Activated T-cell treated with anti-CD3 and anti-CD28 coated beads, Interleukin-2, amount 50 U/mL, for 24 hours (primary cell): ENCODE measurements at regions not wholly inside any gene's neighbourhood (a gene's known extent, or its start where the extent isn't known, plus 50 kb on each side); places are given as distances from the start of the nearest gene placed in this dataset.

Experiments used
- DNase-seq: peaks from one replicate; pipeline ENCODE4 v3.0.0-alpha.2; 2020
- H3K27ac Mint-ChIP-seq: 2 replicates; pipeline ENCODE4 v1.8.0; 2020; ENCODE audit warnings: mild to moderate bottlenecking, mixed read lengths
- H3K27me3 Mint-ChIP-seq: 2 replicates; pipeline ENCODE4 v1.8.0; 2020; ENCODE audit warnings: mixed read lengths
- H3K36me3 Mint-ChIP-seq: 2 replicates; pipeline ENCODE4 v1.8.0; 2020; ENCODE audit warnings: low read depth, mixed read lengths
- H3K4me1 Mint-ChIP-seq: 2 replicates; pipeline ENCODE4 v1.8.0; 2020; ENCODE audit warnings: low read depth, mixed read lengths
- H3K4me3 Mint-ChIP-seq: 2 replicates; pipeline ENCODE4 v1.8.0; 2020; ENCODE audit warnings: mild to moderate bottlenecking, moderate library complexity, mixed read lengths
- H3K9me3 Mint-ChIP-seq: 2 replicates; pipeline ENCODE4 v1.8.0; 2020; ENCODE audit warnings: mixed read lengths

DNA sequence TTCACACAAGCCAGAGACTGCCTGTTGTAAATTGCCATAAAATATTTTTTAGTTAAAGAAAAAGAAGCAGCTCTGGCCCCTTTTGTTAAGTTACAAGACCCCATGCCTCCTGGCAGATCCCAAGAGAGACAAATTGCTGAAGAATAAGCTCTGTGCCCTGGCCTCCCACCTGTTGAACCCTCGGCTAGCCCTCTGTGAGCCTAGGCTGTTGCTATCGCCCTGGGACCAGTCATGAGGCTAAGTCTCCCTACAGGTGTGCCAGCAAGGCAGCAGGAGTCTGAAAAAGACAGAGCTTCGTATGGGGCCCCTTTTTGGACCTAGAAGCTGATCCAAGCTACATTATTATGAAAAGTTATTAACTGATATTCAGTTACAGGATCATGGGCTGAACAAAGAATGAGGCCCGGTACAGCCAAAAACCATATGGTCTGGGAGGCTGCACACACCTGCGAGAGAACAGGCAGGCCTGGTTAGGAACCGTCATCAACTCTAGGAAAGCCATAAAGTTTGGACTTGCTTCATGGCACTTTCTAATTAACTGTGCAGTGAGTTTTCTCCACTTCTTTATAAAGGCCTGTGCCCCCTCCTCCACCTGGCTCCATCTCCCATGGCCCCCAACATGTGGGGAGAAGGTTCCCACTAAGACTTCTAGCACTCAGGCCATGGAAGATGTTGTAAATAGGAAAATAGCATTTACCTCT lies 384.7 kb downstream of the ENC1 start:
- no peak for DNase-seq
- H3K27me3 Mint-ChIP-seq: peaks cover 27% of the 10 kb centered on the region
- H3K27ac Mint-ChIP-seq: no peak overlapping the region
- H3K36me3 Mint-ChIP-seq: no peaks in the 10 kb centered on the region
- no peak overlapping the region for H3K4me3 Mint-ChIP-seq
- H3K9me3 Mint-ChIP-seq: no peaks in the 10 kb centered on the region
- H3K4me1 Mint-ChIP-seq: no peaks in the 10 kb centered on the region

- no peak for DNase-seq
- Mint-ChIP-seq H3K36me3 (no peaks in the 10 kb centered on the region), H3K4me3 (no peak overlapping the region), H3K9me3 (no peaks in the 10 kb centered on the region), H3K4me1 (no peaks in the 10 kb centered on the region), H3K27me3 (peaks cover 34% of the 10 kb centered on the region), H3K27ac (no peak overlapping the region)
Observed at GRCh38 chr5:74254257-74254656, 386.3 kb downstream of the ENC1 start.

DNA sequence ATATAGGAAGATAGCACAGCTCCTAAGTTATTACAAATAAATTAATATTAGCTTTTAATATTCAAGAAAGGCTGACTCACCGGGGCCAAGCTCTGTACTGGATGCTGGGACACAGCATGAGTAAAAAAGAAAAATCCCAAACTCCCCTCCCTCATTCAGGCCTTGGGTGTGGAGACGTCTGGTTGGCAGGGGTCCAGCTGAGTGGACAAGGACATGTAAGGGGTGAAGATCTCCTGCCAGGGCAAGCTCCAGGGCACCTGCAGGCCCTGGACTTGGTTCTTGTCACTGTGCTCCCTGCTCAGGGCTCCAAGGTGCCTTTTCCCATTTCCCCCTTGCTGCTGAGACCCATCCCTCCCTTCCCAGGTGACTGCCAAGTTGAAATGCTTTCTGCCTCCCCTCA lies 388.5 kb downstream of the ENC1 start:
- H3K36me3 Mint-ChIP-seq: no peaks in the 10 kb centered on the region
- no peak overlapping the region for H3K27ac Mint-ChIP-seq
- no peak for DNase-seq
- H3K9me3 Mint-ChIP-seq: no peaks in the 10 kb centered on the region
- H3K27me3 Mint-ChIP-seq: peaks cover 43% of the 10 kb centered on the region
- H3K4me3 Mint-ChIP-seq: no peak overlapping the region
- no peaks in the 10 kb centered on the region for H3K4me1 Mint-ChIP-seq

DNA sequence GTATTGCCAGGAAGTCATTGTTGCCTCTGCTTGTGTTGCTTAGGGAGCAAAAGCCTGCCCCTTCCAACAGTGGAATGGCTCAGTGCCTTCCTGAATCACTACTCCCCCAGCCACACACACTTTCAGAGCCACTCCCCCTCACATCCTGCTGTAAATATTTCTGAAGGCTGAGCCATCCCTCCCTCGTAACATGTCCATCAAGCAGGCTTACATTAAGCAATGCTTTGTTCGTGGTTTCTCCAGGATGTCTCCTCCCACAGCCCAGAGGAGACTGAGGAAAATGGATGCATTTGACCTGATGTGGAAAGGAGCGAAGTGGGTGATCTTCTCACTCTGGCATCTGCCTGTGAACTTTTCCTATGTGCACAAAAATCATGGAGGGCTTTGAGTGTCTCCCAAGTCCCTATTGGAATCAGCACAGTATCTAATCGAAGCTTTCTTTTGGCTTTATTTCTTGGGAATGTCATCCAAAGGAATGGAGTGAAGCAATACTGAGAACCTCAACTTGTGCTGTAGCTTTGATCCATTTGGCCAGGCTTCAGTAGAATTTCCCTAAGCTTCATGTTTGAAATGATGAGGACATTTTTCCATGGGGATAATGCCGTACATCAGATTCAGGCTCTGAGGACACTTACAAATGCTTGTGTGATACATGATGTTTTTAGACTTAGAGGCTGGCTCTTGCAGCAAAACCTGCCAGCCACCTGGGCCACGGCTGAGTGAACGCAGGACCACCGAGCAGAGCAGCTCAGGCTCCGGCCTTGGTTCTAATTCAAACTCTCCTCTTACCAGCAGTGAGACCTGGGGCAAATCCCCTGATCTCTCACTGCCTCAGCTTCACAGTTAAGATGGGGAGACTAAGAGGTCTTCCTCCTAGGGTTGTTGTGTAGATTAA lies 389.1 kb downstream of the ENC1 start:
- Mint-ChIP-seq H3K36me3 (no peaks in the 10 kb centered on the region), H3K9me3 (no peaks in the 10 kb centered on the region), H3K27ac (no peak overlapping the region), H3K4me3 (no peak overlapping the region), H3K27me3 (peaks cover 41% of the 10 kb centered on the region), H3K4me1 (no peaks in the 10 kb centered on the region)
- no peak for DNase-seq

DNA sequence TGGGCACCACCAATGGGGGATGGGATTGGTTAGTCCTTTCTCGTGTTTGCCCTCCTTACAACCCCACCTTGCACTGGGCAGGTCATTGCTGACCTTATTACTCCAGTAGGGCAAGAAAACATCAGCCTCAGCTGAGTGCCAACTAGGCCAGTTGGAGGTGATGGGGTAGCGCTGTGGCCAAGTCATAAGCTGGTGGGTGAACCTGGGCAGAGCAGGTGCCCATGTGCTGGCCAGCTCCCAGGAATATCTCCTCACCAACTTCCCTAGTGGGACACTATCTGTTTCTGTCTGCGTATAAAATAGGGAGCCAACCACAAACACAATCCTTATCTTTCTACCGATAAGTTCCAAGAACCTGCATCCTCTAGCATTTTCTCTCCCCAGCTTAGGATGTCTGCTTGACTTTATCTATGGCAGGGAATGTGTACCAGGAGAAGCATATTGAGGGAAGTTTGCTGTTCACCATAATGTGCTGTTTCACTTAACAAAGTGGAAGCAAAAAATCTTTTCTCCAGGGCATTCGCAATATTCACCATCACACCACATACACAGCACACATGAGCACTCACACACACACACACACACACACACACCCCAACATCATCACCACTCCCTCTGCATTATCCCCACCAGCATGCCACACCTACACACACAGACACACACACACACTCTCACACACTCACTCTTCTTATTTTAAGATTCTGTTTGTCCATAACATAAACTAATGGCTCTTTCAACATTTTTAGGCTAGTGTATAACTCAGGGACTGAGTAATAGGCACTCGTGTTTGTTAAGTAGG lies 390.0 kb downstream of the ENC1 start:
- DNase-seq: no peak
- H3K36me3 Mint-ChIP-seq: no peaks in the 10 kb centered on the region
- no peaks in the 10 kb centered on the region for H3K9me3 Mint-ChIP-seq
- peaks cover 38% of the 10 kb centered on the region for H3K27me3 Mint-ChIP-seq
- H3K4me3 Mint-ChIP-seq: no peak overlapping the region
- H3K27ac Mint-ChIP-seq: no peak overlapping the region
- H3K4me1 Mint-ChIP-seq: no peaks in the 10 kb centered on the region

- no peaks in the 10 kb centered on the region for H3K9me3 Mint-ChIP-seq
- H3K4me3 Mint-ChIP-seq: no peak overlapping the region
- no peaks in the 10 kb centered on the region for H3K4me1 Mint-ChIP-seq
- no peak overlapping the region for H3K27ac Mint-ChIP-seq
- peaks cover 34% of the 10 kb centered on the region for H3K27me3 Mint-ChIP-seq
- no peaks in the 10 kb centered on the region for H3K36me3 Mint-ChIP-seq
- no peak for DNase-seq
Observed at GRCh38 chr5:74248576-74248975, 392.0 kb downstream of the ENC1 start.

DNA sequence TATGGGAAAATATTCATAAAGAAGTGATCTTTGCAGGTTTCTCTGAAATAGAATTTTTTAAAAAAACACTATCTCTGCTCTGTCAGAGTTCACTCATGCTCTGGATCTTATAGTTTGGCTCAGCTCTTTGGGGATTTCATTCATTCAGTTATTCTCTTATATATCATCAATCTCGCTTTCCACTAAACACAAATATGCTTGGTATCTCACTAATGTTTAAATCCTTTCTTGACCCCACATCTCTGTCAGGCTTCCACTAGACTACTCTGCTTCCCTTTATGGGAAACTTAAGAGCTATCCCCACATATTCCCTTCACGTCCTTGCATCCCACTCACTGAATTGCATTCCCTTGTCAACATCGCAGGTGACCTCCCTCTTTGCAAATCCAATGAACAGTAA lies 396.1 kb downstream of the ENC1 start:
- H3K27ac Mint-ChIP-seq: no peak overlapping the region
- no peak overlapping the region for H3K4me3 Mint-ChIP-seq
- peaks cover 2% of the 10 kb centered on the region for H3K4me1 Mint-ChIP-seq
- H3K9me3 Mint-ChIP-seq: no peaks in the 10 kb centered on the region
- H3K36me3 Mint-ChIP-seq: no peaks in the 10 kb centered on the region
- DNase-seq: no peak
- H3K27me3 Mint-ChIP-seq: peaks cover 31% of the 10 kb centered on the region

- Mint-ChIP-seq H3K36me3 (no peaks in the 10 kb centered on the region), H3K9me3 (no peaks in the 10 kb centered on the region), H3K4me1 (peaks cover 2% of the 10 kb centered on the region), H3K27ac (no peak overlapping the region), H3K27me3 (peaks cover 35% of the 10 kb centered on the region), H3K4me3 (no peak overlapping the region)
- no peak for DNase-seq
Observed at GRCh38 chr5:74243634-74244033, 396.9 kb downstream of the ENC1 start.

GRCh38 chr5:74242516-74242915 lies 398.0 kb downstream of the ENC1 start:
- Mint-ChIP-seq H3K27me3 (peaks cover 32% of the 10 kb centered on the region), H3K36me3 (no peaks in the 10 kb centered on the region), H3K9me3 (no peaks in the 10 kb centered on the region), H3K27ac (no peak overlapping the region), H3K4me1 (peaks cover 2% of the 10 kb centered on the region), H3K4me3 (no peak overlapping the region)
- no peak for DNase-seq

- no peak for DNase-seq
- Mint-ChIP-seq H3K27ac (no peak overlapping the region), H3K9me3 (no peaks in the 10 kb centered on the region), H3K4me3 (no peak overlapping the region), H3K36me3 (no peaks in the 10 kb centered on the region), H3K4me1 (peaks cover 2% of the 10 kb centered on the region), H3K27me3 (peaks cover 33% of the 10 kb centered on the region)
Observed at GRCh38 chr5:74241751-74242140, 398.8 kb downstream of the ENC1 start.

DNA sequence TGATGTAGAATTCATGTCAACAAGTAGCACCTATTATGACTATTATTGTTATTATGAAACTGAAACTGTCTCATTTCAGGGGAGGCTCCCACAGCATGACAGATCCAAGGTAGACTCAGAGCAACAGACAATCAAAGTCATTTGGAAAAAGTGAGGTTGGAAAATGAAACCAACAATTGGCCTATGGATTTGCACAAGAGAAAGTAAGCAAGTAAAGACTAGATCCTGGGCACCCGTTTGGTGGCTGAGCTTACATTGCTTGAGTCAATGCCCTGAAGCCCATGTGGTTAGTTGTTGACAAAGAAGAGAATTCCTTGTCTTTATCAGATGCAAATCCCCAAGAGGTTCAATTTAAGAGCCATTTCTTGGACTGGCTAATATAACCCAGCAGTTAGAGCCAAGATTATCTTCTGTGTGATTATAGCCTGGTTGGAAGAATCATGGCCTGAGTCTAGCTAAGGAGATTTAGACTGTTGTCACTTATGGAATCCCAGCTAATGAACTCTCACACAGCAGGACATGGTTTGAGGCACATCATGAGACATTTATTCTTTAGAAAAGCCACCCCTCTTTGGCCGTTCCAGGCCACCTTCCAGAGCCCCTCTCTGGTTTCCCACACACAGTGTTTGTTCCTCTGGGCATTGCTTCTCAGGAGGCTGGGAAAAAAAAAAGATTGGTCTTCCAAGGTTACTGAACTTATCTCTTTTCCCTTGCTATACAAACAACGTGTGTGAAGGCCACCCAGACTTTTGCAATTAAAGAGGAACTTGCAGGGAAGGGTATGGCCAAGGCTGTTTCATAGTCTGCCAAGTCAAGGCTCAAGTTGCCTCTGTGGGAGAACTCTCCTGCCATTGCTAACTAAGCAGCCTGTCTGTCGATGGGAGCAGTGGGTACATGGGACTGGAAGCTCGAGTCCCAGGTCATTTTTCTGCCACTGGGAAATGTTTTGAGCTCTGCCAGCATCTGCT lies 399.5 kb downstream of the ENC1 start:
- Mint-ChIP-seq H3K9me3 (no peaks in the 10 kb centered on the region), H3K27ac (no peak overlapping the region), H3K27me3 (peaks cover 33% of the 10 kb centered on the region), H3K36me3 (no peaks in the 10 kb centered on the region), H3K4me1 (peaks cover 2% of the 10 kb centered on the region), H3K4me3 (no peak overlapping the region)
- no peak for DNase-seq

DNA sequence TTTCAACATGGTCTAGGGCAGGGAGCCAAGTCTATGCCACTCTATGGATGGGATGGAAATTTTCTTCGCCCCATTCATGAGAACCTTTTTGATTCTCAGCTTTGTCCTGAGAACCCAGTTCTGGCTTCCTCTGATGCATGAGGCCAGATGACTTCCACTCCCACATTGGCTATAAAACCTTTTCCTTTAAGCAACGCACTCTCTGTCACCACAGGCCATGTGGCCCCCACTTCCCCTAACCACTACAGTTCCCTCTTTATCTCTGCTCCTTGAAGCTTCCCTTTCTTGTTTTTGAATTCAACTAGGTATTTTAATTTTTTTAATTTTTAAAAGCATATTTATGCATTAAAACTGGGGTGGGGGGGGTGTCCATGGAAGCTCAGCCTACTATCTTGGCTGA lies 401.3 kb downstream of the ENC1 start:
- DNase-seq: no peak
- Mint-ChIP-seq H3K4me1 (peaks cover 2% of the 10 kb centered on the region), H3K4me3 (no peak overlapping the region), H3K27ac (no peak overlapping the region), H3K9me3 (no peaks in the 10 kb centered on the region), H3K27me3 (peaks cover 37% of the 10 kb centered on the region), H3K36me3 (no peaks in the 10 kb centered on the region)

GRCh38 chr5:74237571-74238145 lies 402.9 kb downstream of the ENC1 start:
- DNase-seq: no peak
- Mint-ChIP-seq H3K9me3 (no peaks in the 10 kb centered on the region), H3K36me3 (no peaks in the 10 kb centered on the region), H3K4me1 (peaks cover 2% of the 10 kb centered on the region), H3K4me3 (no peak overlapping the region), H3K27ac (no peak overlapping the region), H3K27me3 (peaks cover 35% of the 10 kb centered on the region)
